Urinary bladder (tissue), 3 donors: ENCODE measurements at regions not wholly inside any gene's neighbourhood (a gene's known extent, or its start where the extent isn't known, plus 50 kb on each side); places are given as distances from the start of the nearest gene placed in this dataset.

Experiments
- DNase-seq: peaks from one replicate; pipeline ENCODE4 v3.0.0-alpha.2; 2015; ENCODE audit errors: extremely low spot score
- H3K27ac ChIP-seq: one replicate; pipeline ENCODE4 v1.5.1; 2013; ENCODE audit warnings: low read depth, mild to moderate bottlenecking, moderate library complexity
- H3K36me3 ChIP-seq: one replicate; pipeline ENCODE4 v1.6.1; 2013; ENCODE audit warnings: mild to moderate bottlenecking, moderate library complexity; ENCODE audit not compliant: insufficient read depth
- H3K4me1 ChIP-seq: one replicate; pipeline ENCODE4 v1.6.1; 2013; ENCODE audit warnings: mild to moderate bottlenecking, moderate library complexity; ENCODE audit not compliant: insufficient read depth
- H3K4me3 ChIP-seq: one replicate; pipeline ENCODE4 v1.5.1; 2013; ENCODE audit warnings: low read depth, low read length
- WGBS: extraction: QIAGEN DNeasy Blood & Tissue Kit; methylation state at CpG from one replicate; pipeline ENCODE4 v1.1.7; 2013; 5-methylcytosine and 5-hydroxymethylcytosine counted together
- donor health status: healthy with polysubstance abuse.
- donor health status: healthy.

DNA sequence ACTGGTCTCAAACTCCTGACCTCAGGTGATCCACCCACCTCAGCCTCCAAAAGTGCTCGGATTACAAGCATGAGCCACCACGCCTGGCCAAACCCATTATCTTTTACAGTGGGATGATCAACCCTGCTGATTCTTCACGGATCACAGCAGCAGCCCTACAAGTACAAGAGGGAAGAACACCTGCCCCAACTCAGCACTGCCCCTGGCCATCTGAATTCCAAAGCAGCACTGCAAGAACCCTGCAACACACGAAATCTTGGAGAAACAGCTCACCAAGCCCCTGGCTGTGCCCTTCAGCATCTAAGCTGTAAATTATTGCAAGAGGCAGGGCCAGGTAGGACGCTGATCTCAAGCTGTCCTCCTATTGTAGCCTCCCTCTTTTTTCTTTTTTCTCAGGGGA is 54.5 kb upstream of the MC3R start:
- no peaks in the 10 kb centered on the region for H3K36me3 ChIP-seq
- WGBS = 59% methylated on average over 5 of the region's 5 CpGs
- no peak for DNase-seq
- H3K4me3 ChIP-seq = no peak overlapping the region
- no peak overlapping the region for H3K27ac ChIP-seq
- no peaks in the 10 kb centered on the region for H3K4me1 ChIP-seq

DNA sequence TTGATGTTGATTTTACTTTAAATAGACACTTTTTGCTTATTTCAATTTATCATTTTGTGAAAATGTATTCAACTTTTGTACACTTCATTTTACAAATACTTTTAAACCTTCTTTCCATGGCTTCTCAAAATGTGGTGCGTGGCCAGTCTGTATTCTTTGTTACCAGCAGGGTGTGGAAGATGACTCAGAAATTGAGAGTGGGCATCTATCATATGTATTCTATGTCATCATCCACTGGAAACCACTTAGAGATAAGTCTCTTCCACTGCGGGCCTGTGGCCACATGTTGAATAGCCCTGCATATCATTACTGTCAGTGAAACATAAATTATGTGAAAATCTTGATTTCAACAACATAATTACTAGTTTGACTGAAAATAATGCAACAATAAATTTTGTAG is 52.6 kb upstream of the MC3R start:
- Histone ChIP-seq H3K27ac (no peak overlapping the region), H3K4me3 (no peak overlapping the region), H3K36me3 (no peaks in the 10 kb centered on the region), H3K4me1 (no peaks in the 10 kb centered on the region)
- no peak for DNase-seq
- 65% methylated on average over 2 of the region's 2 CpGs for WGBS
